Mesothelial cell of epicardium (in vitro differentiated cells): ENCODE measurements at regions not wholly inside any gene's neighbourhood (a gene's known extent, or its start where the extent isn't known, plus 50 kb on each side); places are given as distances from the start of the nearest gene placed in this dataset.

Source experiments
- DNase-seq, 2 experiments: peaks; one replicate each; pipeline ENCODE4 v3.0.0; 2021; ENCODE audit warnings: low spot score in 2 of 2; ENCODE audit not compliant: unreplicated experiment in 2 of 2
- H3K27ac Mint-ChIP-seq: 2 replicates; pipeline ENCODE4 v1.8.0; 2021; ENCODE audit warnings: mixed read lengths
- H3K27me3 Mint-ChIP-seq: 2 replicates; pipeline ENCODE4 v1.8.0; 2021; ENCODE audit warnings: low read depth, mixed read lengths
- H3K36me3 Mint-ChIP-seq: 2 replicates; pipeline ENCODE4 v1.8.0; 2021; ENCODE audit warnings: mixed read lengths
- H3K4me1 Mint-ChIP-seq: 2 replicates; pipeline ENCODE4 v1.8.0; 2021; ENCODE audit warnings: mixed read lengths
- H3K4me3 Mint-ChIP-seq: 2 replicates; pipeline ENCODE4 v1.8.0; 2021; ENCODE audit warnings: mild to moderate bottlenecking, moderate library complexity, mixed read lengths
- H3K9me3 Mint-ChIP-seq: 2 replicates; pipeline ENCODE4 v1.8.0; 2021; ENCODE audit warnings: mixed read lengths
- CTCF ChIP-seq: fragments of 200-600 bp; sonication (generic); IDR thresholded peaks from one replicate; pipeline ENCODE4 v1.5.0; 2021; ENCODE audit warnings: antibody characterized with exemption; ENCODE audit not compliant: unreplicated experiment

GRCh38 chr7:113247198-113247597 lies 128.8 kb upstream of the SMIM30 start:
- H3K9me3 Mint-ChIP-seq = peaks cover 19% of the 10 kb centered on the region
- H3K27me3 Mint-ChIP-seq = peaks cover 2% of the 10 kb centered on the region
- no peaks in the 10 kb centered on the region for H3K36me3 Mint-ChIP-seq
- TF ChIP-seq CTCF = no peak
- no peak overlapping the region for H3K27ac Mint-ChIP-seq
- H3K4me3 Mint-ChIP-seq = no peak overlapping the region
- H3K4me1 Mint-ChIP-seq = no peaks in the 10 kb centered on the region
- DNase-seq = no peak

GRCh38 chr7:113246738-113247137 lies 128.4 kb upstream of the SMIM30 start:
- Mint-ChIP-seq H3K27me3 (peaks cover 2% of the 10 kb centered on the region), H3K4me1 (no peaks in the 10 kb centered on the region), H3K4me3 (no peak overlapping the region), H3K27ac (no peak overlapping the region), H3K9me3 (peaks cover 19% of the 10 kb centered on the region), H3K36me3 (no peaks in the 10 kb centered on the region)
- no peak for TF ChIP-seq CTCF
- DNase-seq = no peak

- peaks cover 10% of the 10 kb centered on the region for H3K9me3 Mint-ChIP-seq
- H3K4me1 Mint-ChIP-seq = peaks cover 10% of the 10 kb centered on the region
- H3K27me3 Mint-ChIP-seq = no peaks in the 10 kb centered on the region
- no peak overlapping the region for H3K27ac Mint-ChIP-seq
- DNase-seq = no peak
- H3K4me3 Mint-ChIP-seq = no peak overlapping the region
- H3K36me3 Mint-ChIP-seq = no peaks in the 10 kb centered on the region
- no peak for TF ChIP-seq CTCF
Measured at GRCh38 chr7:113232885-113233284, 114.5 kb upstream of the SMIM30 start.

- Mint-ChIP-seq H3K9me3 (peaks cover 16% of the 10 kb centered on the region), H3K4me1 (peaks cover 10% of the 10 kb centered on the region), H3K4me3 (no peak overlapping the region), H3K36me3 (no peaks in the 10 kb centered on the region), H3K27me3 (no peaks in the 10 kb centered on the region), H3K27ac (no peak overlapping the region)
- no peak for TF ChIP-seq CTCF
- DNase-seq = no peak
Measured at GRCh38 chr7:113230691-113231090, 112.3 kb upstream of the SMIM30 start.

- Mint-ChIP-seq H3K27ac (no peak overlapping the region), H3K4me1 (no peaks in the 10 kb centered on the region), H3K9me3 (peaks cover 3% of the 10 kb centered on the region), H3K36me3 (no peaks in the 10 kb centered on the region), H3K4me3 (no peak overlapping the region), H3K27me3 (no peaks in the 10 kb centered on the region)
- no peak for DNase-seq
- TF ChIP-seq CTCF = no peak
Measured at GRCh38 chr7:113217314-113217713, 99.0 kb upstream of the SMIM30 start.

- Mint-ChIP-seq H3K27ac (no peak overlapping the region), H3K27me3 (no peaks in the 10 kb centered on the region), H3K36me3 (no peaks in the 10 kb centered on the region), H3K4me1 (no peaks in the 10 kb centered on the region), H3K9me3 (peaks cover 3% of the 10 kb centered on the region), H3K4me3 (no peak overlapping the region)
- DNase-seq = no peak
- TF ChIP-seq CTCF = no peak
Measured at GRCh38 chr7:113216038-113216437, 97.7 kb upstream of the SMIM30 start.
